ENCODE measurements at regions not wholly inside any gene's neighbourhood (a gene's known extent, or its start where the extent isn't known, plus 50 kb on each side); places are given as distances from the start of the nearest gene placed in this dataset.

GRCh38 chrX:39829965-39830364, 267.8 kb downstream of the BCOR start:
- DNase-seq (ENCODE audit: low spot score): no peak

DNA sequence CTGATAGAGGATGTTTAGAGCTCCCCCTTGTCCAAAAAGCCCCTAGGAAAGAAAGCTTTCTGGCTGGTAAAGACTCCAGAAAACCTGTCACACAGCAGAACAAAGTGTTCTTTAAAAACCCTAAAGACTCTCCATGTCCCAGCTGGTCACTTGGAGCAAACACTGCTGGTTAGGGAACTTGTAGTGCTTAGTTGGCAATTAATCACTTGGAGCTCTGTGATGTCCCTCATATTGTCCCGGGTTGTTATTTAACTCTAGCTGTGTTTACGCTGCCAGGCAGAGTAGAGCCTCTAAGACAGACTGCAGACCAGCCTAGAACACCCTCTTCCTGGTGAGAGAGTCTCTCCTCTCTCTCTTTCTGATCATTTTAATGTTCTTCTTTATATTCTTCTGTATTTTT, 267.3 kb downstream of the BCOR start:
- DNase-seq (ENCODE audit: low spot score): no peak

- no peak for DNase-seq (ENCODE audit: low spot score)
These were observed 265.5 kb downstream of the BCOR start for GRCh38 chrX:39832211-39832610.

DNA sequence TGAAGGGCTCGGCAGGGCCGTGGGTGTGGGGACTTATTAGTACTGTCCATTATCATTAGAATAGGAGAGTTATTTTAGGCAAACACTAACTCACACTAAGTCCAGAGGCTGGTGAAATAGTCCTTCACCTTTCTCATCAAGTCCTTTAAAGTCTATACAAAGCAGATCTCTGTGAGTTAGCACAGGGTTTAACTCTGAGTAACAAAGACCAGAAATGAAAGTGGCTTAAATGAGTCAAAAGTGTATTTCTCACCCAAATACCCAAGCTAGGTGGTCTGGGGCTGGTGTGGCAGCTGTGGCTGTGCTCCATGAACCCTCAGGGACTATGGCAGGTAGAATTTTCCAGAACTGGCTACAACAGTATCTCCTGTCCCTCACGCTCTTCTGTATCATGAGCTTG, 263.2 kb downstream of the BCOR start:
- no peak for DNase-seq (ENCODE audit: low spot score)

DNA sequence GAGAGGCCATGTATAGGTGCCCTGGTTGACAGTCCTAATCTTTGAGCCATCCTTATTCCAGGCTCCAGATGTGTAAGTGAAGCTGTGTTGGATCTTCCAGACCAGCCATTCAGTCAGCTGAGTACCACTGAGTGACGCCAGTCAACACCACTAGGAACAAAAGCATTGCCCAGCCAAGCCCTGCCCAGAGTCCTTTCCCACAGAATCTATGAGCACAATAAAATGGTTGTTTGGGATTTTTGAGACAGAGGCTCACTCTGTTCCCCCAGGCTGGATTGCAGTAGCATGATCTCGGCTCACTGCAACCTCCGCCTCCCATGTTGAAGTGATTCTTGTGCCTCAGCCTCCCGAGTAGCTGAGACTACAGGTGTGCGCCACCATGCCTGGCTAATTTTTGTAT, 262.5 kb downstream of the BCOR start:
- no peak for DNase-seq (ENCODE audit: low spot score)

DNA sequence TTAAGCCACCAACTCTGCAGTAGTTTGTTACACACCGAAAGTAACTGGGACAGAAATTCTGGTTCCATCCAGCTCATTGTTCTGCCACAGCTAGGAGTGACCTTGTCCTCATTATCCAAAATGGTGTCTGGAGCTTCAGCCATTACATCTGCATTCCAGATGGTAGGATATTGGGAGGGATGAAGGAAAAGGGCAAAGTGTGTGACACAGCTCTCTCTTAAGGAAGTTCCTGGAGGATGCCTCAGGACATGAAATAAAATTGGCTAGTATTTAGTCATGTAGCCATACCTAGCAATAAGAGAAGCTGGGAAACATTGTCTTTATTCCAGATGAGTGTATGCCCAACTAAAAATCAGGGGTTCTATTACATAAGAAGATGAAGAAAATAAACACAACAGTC, 262.0 kb downstream of the BCOR start:
- DNase-seq (ENCODE audit: low spot score): no peak

DNA sequence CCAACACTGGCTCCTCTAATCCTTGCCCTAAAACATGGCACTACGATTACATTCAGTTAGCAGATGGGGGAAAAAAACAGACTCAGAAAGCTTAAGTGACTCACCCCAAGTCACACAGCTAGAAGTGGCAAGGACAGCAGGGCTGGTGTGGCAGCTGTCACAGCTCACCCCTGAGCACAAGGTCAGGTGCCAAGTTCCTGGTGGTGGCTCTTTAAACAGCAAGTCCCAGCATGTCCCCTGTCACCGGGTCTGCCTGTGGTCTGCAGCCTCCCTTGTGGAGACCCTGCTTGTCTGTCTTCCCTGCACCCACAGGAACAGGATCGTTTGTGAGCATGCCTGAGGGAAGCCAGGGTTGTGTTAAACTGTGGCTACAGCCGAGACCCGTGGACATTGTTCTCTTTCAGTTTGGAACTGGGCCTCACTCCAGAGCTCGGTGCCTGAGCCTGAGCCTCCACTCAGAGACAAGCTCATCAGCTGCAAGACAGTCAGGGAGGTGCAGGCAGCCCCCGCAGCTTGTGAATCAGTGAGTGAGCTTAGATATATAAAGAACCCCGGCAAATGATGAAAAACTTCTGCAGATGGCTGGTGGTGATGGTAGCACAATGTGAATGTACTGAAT, 260.8 kb downstream of the BCOR start:
- no peak for DNase-seq (ENCODE audit: low spot score)

DNA sequence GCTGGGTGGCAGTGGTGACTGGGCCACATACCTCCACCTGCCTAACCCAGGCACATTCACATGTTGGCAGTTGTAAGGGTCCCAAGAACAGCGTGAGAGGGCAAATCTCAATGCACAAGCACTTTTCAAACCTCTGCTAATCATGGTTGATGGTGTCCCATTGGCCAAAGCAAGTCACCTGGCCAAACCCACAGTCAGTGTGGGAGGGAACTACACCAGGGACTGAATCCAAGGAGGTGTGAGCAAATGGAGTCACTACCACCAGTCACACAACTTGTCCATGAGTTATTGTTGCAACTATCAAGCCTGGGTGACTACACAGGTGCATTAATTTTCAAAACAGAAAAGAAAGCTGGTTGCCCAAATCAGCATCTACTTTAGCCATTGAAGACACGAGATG, 260.1 kb downstream of the BCOR start:
- no peak for DNase-seq (ENCODE audit: low spot score)

DNA sequence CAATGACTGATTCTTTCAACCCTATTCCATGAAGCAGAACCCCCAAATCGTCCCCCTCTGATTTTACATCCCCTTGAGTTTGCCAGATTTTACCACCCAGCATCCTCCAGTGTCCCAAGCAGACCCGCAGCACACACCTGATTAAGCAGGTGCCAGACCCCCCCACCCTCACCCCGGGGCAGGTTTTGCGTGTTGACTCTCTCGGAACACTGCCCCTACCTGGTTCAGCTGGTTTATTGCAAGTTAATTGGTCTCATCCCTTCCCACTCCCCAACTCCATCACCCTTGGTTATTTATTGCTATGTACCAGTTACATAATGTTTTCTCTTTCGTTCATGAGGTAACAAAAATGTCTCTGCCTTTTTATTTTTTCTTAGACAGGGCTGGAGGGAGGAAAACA, 258.4 kb downstream of the BCOR start:
- no peak for DNase-seq (ENCODE audit: low spot score)

DNA sequence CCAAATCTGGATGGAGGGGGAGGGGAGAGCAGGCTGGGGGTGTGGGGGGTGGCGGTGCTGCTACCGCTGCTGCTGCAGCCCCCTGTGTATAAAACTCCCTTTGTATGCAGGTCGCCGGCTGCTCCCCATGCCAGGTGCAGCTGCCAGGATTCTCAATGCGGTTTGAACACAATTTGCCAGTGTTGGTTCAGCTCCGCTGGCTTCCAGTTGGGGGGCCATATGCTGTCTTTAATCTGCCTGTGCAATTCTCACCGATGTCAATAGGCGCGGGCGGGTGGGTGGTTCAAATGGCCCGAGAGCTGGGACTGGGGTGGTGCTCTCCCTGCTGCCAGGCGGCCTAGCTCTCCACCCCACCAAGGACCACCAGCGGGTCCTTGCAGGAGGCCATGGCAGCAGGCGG, 257.6 kb downstream of the BCOR start:
- no peak for DNase-seq (ENCODE audit: low spot score)

DNA sequence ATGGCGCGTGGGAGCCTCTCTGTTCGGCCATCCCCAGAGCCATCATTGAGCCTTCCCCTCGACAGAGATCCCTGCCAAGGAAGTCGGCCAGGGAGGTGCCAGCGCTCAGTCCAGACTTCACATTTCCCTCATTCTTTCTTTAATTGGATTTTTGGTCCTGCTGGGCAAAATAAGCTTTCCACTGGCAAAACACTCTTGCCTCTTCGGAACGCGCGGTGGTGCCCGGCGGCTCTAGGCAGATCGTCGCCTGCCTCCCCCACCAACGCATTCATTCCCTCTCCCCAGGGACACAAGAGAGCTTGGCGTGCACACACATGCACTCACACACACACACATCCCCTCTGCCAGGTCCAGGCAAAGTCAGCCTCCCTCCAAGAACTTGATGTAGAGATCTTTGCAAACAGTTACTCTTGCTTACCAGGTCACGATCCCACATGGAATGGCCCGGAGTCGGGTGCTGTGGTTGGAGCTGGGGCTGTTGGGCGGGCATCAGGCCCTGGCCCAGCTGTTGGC, 257.1 kb downstream of the BCOR start:
- DNase-seq (ENCODE audit: low spot score): no peak

- no peak for DNase-seq (ENCODE audit: low spot score)
These were observed 256.2 kb downstream of the BCOR start for GRCh38 chrX:39841604-39842003.

GRCh38 chrX:39842281-39842973, 255.3 kb downstream of the BCOR start:
- no peak for DNase-seq (ENCODE audit: low spot score)

DNA sequence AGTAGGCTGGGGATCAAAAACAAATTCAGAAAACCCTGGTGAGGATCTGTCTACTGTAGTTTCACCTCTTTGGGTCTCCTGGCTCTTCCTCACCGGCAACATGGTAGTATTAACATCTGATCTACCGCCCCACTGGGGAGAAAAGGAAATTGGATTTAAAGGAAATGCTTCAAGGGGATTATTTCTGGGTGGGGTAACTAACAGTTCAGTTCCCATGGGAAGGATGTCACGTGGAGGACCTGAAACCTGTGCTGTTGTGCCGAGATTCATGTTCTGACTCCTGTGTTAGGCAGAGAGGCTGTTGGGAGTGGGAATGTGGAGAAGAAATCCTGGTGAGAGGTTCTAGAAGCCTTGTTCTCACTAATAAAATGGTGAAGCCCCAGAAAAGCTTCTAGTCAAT, 254.4 kb downstream of the BCOR start:
- DNase-seq (ENCODE audit: low spot score): no peak

DNA sequence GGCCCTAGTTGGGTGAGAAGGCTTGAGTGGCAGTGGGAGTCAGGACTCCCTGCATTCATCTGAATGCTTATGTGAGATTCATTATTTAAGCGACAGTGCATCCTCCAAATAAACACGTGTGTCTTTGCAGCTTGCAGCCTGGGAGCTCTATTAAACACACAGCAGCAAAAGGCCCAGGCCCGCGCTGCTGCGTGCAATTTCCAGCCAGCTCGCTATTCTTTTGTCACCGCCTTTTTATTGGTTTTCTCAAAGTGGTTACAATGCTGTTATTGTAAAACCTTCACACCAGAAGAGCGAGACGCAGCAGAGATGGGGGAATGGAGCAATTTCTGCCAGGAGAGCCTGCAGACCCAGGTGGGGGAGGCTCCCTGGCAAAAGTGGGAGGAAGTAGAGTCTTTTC, 252.5 kb downstream of the BCOR start:
- no peak for DNase-seq (ENCODE audit: low spot score)

DNA sequence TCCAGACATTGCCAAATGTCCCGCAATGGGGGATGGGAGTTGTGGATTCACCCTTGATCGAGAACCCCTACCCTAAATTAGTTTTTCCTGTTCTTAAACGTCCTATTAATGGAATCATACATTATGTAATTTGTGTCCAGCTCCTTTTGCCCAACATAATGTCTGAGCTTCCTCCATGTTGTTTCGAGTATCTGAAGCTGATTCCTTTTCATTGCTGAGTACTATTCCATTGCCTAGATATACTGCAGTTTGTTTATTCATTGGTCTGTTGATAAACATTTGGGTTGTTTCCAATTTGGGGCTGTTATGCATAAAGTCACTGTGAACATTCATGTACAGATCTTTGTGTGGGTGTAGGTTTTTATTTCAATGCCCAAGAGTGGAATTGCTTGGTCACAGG, 251.3 kb downstream of the BCOR start:
- no peak for DNase-seq (ENCODE audit: low spot score)

DNA sequence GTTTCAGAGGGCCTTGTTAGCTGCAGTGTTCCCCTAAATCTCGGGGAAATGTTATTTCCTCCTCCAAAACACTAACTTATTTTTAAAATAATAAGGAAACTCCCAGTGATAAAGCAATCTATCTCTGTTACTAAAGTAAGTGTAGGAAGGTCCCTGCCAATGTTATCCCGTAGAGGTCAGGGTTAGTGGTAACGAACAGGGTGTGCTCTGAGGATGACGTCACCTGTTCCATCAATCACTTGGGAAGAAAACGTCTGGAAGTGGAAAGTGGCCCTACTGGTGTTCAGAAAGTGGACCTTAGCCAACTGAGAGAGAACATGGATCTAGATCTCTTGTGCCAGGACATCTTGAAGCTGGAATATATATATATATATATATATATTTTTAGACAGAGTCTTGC, 249.5 kb downstream of the BCOR start:
- DNase-seq (ENCODE audit: low spot score): peak; percentile 40

- no peak for DNase-seq (ENCODE audit: low spot score)
These were observed 248.9 kb downstream of the BCOR start for GRCh38 chrX:39848900-39849299.

DNA sequence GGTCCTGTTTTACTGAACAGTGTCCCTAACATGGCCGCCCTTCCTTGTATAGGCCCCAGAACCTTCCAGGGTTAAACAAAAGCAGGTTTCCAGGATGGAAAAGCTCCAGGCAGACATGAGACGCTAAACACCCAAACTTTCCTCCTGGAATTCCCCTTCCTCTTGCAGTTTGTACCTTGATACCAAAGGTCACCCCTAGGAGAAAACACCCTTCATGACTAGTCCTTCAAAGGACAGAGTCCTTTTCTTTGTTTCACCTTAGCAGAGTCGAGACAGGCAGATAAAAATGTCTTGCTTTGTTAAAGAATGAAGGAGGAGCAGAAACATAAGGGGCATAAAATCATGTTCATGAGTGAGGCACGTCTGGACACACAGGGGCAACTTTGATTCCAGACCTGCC, 247.5 kb downstream of the BCOR start:
- DNase-seq (ENCODE audit: low spot score): no peak

GRCh38 chrX:39850630-39851152, 247.1 kb downstream of the BCOR start:
- DNase-seq (ENCODE audit: low spot score): no peak

DNA sequence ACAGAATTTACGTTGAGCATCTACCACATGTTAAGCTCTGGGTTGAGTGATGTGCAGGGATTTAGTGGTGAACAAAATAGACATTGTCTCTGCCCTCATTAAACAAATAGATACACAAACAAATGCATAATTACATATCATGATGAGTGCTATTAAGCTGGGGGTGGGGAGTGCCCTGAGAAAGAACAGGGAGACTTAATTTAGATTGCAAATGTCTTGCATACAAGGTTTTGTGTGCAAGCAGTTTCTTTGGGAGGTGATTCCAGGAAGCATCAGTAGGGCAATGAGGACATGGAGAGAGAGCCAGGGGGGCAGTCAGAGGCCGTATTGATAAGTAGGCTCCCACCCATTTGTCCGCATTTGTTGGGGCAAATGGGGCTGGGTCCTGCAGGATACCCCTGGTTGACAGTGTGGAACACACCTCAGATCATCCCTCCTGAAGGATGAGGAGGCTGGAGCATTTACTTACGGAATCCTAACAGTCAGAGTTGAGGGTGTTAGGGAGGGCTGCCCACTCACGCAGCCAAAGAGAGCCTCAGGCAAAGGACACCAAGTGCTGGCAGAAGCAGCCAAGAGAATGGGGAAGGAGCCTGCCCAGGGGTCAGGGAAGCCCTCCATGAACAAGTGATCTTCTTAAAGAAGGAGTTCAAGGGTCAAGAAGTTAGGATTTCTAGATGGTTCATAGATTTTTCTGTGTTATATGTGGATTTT, 245.9 kb downstream of the BCOR start:
- DNase-seq (ENCODE audit: low spot score): no peak

DNA sequence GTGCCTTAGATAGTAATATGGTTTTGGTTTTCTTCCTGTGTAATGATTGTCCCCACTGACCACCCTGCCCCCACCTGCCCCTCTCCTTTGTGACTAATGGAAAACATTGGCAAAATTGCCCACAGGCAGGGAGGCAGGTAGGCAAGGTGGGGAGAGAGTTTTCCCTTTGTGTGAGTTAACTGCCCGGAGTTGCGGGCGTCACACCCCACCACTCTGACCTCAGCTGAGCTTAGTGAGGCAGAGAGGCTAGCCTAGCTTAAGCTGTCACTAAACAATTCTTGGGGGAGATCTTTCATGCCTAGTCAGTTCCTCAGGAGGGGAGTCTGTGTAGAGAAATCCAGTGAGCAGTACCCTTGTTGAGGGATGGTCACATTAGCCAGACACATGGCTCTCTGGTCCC, 245.3 kb downstream of the BCOR start:
- DNase-seq (ENCODE audit: low spot score): no peak

- no peak for DNase-seq (ENCODE audit: low spot score)
These were observed 244.2 kb downstream of the BCOR start for GRCh38 chrX:39853417-39854030.
